ENCODE measurements at regions not wholly inside any gene's neighbourhood (a gene's known extent, or its start where the extent isn't known, plus 50 kb on each side); places are given as distances from the start of the nearest gene placed in this dataset.

GRCh38 chr5:87768190-87768589, 355.5 kb upstream of the CCNH start:
- no peak for TF ChIP-seq CTCF (IDR thresholded peaks at IDR 0.05; ENCODE audit: insufficient read depth, low read depth, low read length)
- no peak for TF ChIP-seq EZH2 (IDR thresholded peaks at IDR 0.05; ENCODE audit: insufficient read depth, low read length)
